D721Med (cell line): ENCODE measurements at regions not wholly inside any gene's neighbourhood (a gene's known extent, or its start where the extent isn't known, plus 50 kb on each side); places are given as distances from the start of the nearest gene placed in this dataset.

Source experiments
- DNase-seq: peaks from one replicate; pipeline ENCODE4 v3.0.0; 2011; ENCODE audit warnings: low spot score; ENCODE audit not compliant: insufficient read length
- FAIRE-seq: peaks from 2 replicates; lab custom pipeline; 2011; peaks lifted over from hg19 to GRCh38; lab: Jason Lieb, UNC
- TF ChIP-seq, protein P1 (sequence below): IDR thresholded peaks from 2 replicates; pipeline ENCODE4 v1.5.1; 2012; ENCODE audit warnings: mild to moderate bottlenecking, control low read depth; ENCODE audit not compliant: insufficient read depth; ENCODE audit errors: missing control alignments

DNA sequence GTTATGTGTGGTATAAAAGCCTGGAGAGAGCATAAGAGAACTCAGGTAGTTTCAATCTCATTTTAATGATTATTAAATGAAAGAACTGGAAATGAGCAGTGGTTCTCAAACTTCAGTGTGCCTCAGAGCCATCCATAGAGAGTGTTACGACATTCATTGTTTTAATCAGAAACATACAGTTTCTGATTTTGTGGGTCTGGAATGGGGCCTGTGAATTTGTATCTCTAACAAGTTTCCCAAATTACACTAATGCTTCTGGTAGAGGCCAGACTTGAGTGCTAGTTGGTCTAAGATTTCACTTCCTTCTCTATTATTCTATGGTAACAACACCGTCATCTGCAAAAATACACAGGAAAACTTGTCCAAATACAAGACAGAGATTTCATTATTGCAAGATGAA is 292.0 kb upstream of the NECTIN3 start:
- DNase-seq (no peak), FAIRE-seq (no peak)
- TF ChIP-seq, protein P1, sequence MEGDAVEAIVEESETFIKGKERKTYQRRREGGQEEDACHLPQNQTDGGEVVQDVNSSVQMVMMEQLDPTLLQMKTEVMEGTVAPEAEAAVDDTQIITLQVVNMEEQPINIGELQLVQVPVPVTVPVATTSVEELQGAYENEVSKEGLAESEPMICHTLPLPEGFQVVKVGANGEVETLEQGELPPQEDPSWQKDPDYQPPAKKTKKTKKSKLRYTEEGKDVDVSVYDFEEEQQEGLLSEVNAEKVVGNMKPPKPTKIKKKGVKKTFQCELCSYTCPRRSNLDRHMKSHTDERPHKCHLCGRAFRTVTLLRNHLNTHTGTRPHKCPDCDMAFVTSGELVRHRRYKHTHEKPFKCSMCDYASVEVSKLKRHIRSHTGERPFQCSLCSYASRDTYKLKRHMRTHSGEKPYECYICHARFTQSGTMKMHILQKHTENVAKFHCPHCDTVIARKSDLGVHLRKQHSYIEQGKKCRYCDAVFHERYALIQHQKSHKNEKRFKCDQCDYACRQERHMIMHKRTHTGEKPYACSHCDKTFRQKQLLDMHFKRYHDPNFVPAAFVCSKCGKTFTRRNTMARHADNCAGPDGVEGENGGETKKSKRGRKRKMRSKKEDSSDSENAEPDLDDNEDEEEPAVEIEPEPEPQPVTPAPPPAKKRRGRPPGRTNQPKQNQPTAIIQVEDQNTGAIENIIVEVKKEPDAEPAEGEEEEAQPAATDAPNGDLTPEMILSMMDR, result no peak

DNA sequence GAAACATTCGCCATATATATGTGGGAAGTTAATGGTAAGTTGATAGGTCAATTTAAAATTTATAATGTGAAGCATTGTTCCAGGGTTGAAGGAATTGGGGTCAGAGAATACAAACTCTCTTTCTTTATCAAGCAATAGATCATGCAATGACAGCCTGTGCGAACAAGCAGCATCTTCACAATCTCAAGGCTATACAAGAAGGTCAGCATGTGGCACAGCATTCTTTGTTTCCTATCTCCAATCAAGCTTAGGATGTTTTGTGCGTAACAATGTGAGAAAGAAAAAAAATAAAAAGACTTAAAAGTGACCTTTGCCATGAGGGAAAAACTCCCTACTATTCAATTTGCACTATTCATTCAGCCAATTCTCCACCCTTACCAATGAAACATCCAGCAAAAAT is 288.1 kb upstream of the NECTIN3 start:
- FAIRE-seq, result no peak
- no peak for DNase-seq
- TF ChIP-seq, protein P1, result no peak

DNA sequence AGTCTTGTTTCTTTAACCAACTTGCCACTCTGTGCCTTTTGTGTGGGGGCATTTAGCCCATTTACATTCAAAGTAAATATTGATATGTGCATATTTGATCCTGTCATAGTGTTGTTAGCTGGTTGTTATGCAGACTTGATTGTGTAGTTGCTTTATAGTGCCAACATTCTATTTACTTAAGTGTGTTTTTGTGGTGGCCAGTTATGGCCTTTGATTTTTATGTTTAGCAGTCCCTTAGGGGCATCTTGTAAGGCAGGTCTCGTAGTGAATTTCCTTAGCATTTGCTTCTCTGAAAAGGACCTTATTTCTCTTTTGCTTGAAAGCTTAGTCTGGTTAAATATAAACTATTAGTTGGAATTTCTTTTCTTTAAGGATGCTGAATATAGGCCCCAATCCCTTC is 282.8 kb upstream of the NECTIN3 start:
- FAIRE-seq (no peak), DNase-seq (no peak)
- TF ChIP-seq, protein P1, result no peak

DNA sequence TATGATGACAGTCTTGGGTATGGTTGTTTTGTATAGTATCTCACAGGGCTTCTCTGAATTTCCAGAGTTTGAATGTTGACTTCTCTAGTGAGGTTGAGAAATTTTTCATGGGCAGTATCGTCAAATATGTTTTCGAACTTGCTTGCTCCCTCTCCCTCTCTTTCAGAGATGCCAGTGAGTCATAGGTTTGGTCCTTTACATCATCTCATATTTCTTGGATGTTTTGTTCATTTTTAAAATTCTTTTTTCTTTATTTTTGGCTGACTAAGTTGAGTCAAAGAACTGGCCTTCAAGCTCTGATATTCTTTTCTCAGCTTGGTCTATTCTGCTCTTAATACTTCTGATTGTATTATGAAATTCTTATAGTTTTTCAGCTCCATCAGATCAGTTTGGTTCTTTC is 282.3 kb upstream of the NECTIN3 start:
- no peak for FAIRE-seq
- DNase-seq, result no peak
- TF ChIP-seq, protein P1, result no peak

DNA sequence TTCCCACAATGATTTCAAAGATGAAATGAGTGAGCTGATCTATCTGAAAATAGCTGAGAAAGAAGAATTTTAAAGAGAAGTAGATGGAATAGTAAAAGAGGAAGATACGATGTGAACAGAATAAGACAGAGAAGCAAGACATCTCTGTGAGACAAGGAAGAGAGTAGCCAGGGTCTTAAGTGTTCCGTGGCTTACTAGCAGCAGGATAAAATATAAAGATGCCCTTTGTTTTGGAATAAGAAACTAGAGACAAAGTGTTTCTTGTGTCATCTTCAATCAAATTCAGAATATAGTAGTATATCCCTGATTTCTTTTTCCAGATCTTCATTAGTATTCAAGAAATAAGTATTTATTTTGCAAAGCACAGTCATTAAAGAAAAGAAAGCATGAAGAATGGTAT is 281.0 kb upstream of the NECTIN3 start:
- DNase-seq (no peak), FAIRE-seq (no peak)
- TF ChIP-seq, protein P1, result no peak

DNA sequence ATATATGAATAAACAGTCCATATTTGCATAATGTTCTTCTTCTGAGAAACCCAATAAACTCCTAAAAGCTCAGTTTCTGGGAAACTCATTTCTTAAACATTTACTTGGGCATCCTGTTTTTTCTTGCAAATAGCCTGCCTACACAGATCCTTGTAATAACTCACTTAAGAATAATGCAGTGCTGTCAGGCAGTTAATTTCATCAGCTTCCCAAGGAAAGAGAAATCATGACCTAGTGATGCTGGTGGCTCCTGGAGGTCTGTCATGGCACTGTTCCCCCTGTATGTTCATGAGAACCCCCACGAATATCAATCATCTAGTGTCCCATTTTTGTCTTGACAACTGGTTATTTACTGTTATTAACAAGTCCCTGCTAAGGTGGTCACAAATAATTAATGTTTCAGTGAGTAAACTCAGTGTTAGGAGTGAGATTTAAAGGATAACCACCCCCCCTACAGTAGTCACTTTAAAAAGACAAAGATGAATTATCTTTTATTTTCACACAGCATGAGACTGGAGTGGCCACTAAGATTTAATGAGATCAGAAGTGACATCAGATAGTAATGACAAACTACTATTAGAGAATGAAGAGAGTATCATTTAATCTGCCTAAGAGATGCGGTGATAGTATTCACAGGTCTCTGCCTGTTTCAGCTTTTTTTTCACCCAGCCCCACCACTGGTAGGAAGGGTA is 279.5 kb upstream of the NECTIN3 start:
- TF ChIP-seq, protein P1, result no peak
- DNase-seq, result no peak
- FAIRE-seq, result no peak

DNA sequence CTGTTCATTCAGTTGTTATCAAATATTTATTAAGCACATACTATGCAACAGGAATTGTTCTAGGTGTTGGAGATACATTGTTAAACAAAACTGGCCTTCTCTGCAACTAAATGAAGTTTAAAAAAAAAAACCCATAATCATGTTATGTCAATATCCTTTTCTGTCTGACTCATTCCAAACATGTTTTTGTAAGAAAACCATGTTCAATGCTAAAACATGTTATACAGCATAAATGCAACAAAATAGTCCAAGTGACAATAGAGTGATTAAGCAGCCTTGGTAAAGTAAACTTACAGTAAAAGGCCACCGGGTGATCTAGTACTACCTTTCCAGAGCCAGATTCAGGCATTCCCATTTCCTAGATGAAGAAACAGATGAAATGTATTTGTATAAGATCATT is 278.0 kb upstream of the NECTIN3 start:
- FAIRE-seq (no peak), DNase-seq (no peak)

More for the DNA sequence above, 278.0 kb upstream of the NECTIN3 start:
- TF ChIP-seq, protein P1, result no peak
